ENCODE measurements at regions not wholly inside any gene's neighbourhood (a gene's known extent, or its start where the extent isn't known, plus 50 kb on each side); places are given as distances from the start of the nearest gene placed in this dataset.
"Not testable (repeated sequence)": the region's sequence is repeated elsewhere in the genome, so short reads cannot be mapped to it uniquely, and the experiment has no call there.

- no peak for TF ChIP-seq CTCF (IDR thresholded peaks at IDR 0.05; ENCODE audit: insufficient read depth, missing control alignments)
- FAIRE-seq (no peak), DNase-seq (ENCODE audit: insufficient read length, low spot score) (no peak)
Observed at GRCh38 chr20:60180986-60181385, 222.8 kb downstream of the CDH26 start.

GRCh38 chr20:60186412-60186811, 228.2 kb downstream of the CDH26 start:
- DNase-seq (ENCODE audit: insufficient read length, low spot score) (no peak), FAIRE-seq (no peak)
- no peak for TF ChIP-seq CTCF (IDR thresholded peaks at IDR 0.05; ENCODE audit: insufficient read depth, missing control alignments)

GRCh38 chr20:60187683-60188082, 229.5 kb downstream of the CDH26 start:
- DNase-seq (ENCODE audit: insufficient read length, low spot score) (no peak), FAIRE-seq (no peak)
- no peak for TF ChIP-seq CTCF (IDR thresholded peaks at IDR 0.05; ENCODE audit: insufficient read depth, missing control alignments)

- TF ChIP-seq CTCF (IDR thresholded peaks at IDR 0.05; ENCODE audit: insufficient read depth, missing control alignments) = no peak
- DNase-seq (ENCODE audit: insufficient read length, low spot score) (no peak), FAIRE-seq (no peak)
Observed at GRCh38 chr20:60191014-60191413, 232.8 kb downstream of the CDH26 start.

- FAIRE-seq = no peak
- TF ChIP-seq CTCF (IDR thresholded peaks at IDR 0.05; ENCODE audit: insufficient read depth, missing control alignments) = no peak
- DNase-seq (ENCODE audit: insufficient read length, low spot score) = no peak
Observed at GRCh38 chr20:60192326-60192725, 234.1 kb downstream of the CDH26 start.

- FAIRE-seq; DNase-seq (ENCODE audit: insufficient read length, low spot score): not testable (repeated sequence)
Observed at GRCh38 chr20:60199132-60199531, 240.9 kb downstream of the CDH26 start.

- TF ChIP-seq CTCF (IDR thresholded peaks at IDR 0.05; ENCODE audit: insufficient read depth, missing control alignments) = no peak
- DNase-seq (ENCODE audit: insufficient read length, low spot score) (no peak), FAIRE-seq (no peak)
Observed at GRCh38 chr20:60199866-60200265, 241.6 kb downstream of the CDH26 start.

GRCh38 chr20:60200305-60200918, 242.2 kb downstream of the CDH26 start:
- FAIRE-seq = no peak
- no peak for TF ChIP-seq CTCF (IDR thresholded peaks at IDR 0.05; ENCODE audit: insufficient read depth, missing control alignments)
- DNase-seq (ENCODE audit: insufficient read length, low spot score) = no peak

All from D721Med (cell line).